Peyer's patch (tissue), 4 donors: ENCODE measurements at regions not wholly inside any gene's neighbourhood (a gene's known extent, or its start where the extent isn't known, plus 50 kb on each side); places are given as distances from the start of the nearest gene placed in this dataset.

ENCODE experiments used
- DNase-seq, 3 donors: peaks; one replicate each; pipeline ENCODE4 v3.0.0-alpha.2; 2017 to 2019
- H3K27ac ChIP-seq, 4 donors: fragments of 200-600 bp; sonication (generic); one replicate each; pipeline ENCODE4 v1.5.1; 2016 to 2019
- H3K27me3 ChIP-seq, 2 donors: fragments of 200-600 bp; sonication (generic); one replicate each; pipeline ENCODE4 v1.5.1; 2019
- H3K36me3 ChIP-seq, 3 donors: fragments of 200-600 bp; sonication (generic); one replicate each; pipeline ENCODE4 v1.5.1; 2016 to 2019
- H3K4me1 ChIP-seq, 4 donors: fragments of 200-600 bp; sonication (generic); one replicate each; pipeline ENCODE4 v1.5.1; 2016 to 2019
- H3K4me3 ChIP-seq, 4 donors: fragments of 200-600 bp; sonication (generic); 1 replicate in 3 of 4; 2 replicates in 1 of 4; pipeline ENCODE4 v1.5.1; 2016 to 2019; ENCODE audit warnings: mild to moderate bottlenecking in 1 of 4
- H3K9me3 ChIP-seq, 4 donors: fragments of 200-600 bp; sonication (generic); one replicate each; pipeline ENCODE4 v1.5.1; 2016 to 2019; ENCODE audit warnings: mild to moderate bottlenecking in 1 of 4
- POLR2A ChIP-seq, 2 donors: fragments of 450-650 bp; IDR thresholded peaks; one replicate each; pipeline ENCODE4 v1.5.1; 2017; ENCODE audit warnings: antibody characterized with exemption in 2 of 2, mild to moderate bottlenecking in 2 of 2, moderate library complexity in 2 of 2
- TF ChIP-seq, protein P1 (sequence below), 6 experiments: fragments of 450-650 bp in 4 of 6; fragments of 200-600 bp in 2 of 6; sonication (generic) in 1 of 6; IDR thresholded peaks; one replicate each; pipeline ENCODE4 v1.5.1; 2017 to 2019; ENCODE audit warnings: antibody characterized with exemption in 6 of 6, mild to moderate bottlenecking in 3 of 6, moderate library complexity in 1 of 6

DNA sequence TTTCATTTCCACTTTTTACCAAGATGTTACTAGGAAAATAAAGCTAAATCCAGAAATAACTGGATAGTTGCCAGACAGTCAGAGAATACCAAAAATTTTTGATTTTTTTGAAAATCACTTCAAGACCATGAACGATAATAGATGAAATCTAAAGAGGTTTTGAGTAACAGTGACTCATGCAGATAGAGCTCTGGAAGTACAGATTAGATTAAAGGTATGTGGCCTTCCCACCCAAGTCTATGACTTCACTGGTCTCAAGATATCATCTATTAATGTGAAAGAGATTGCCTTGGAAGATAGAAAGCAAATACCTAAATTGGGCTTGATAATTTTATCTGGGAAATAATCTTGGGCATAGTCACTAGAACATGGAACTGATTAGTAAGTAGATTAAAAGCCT, 415.9 kb downstream of the METTL15 start:
- peaks cover 0 to 11% (median 3%) of the 10 kb centered on the region in 4 donors for H3K9me3 ChIP-seq
- H3K4me3 ChIP-seq = no peak overlapping the region
- H3K27me3 ChIP-seq = no peaks in the 10 kb centered on the region
- TF ChIP-seq POLR2A (IDR thresholded peaks at IDR 0.05) = no peak
- TF ChIP-seq, protein P1, sequence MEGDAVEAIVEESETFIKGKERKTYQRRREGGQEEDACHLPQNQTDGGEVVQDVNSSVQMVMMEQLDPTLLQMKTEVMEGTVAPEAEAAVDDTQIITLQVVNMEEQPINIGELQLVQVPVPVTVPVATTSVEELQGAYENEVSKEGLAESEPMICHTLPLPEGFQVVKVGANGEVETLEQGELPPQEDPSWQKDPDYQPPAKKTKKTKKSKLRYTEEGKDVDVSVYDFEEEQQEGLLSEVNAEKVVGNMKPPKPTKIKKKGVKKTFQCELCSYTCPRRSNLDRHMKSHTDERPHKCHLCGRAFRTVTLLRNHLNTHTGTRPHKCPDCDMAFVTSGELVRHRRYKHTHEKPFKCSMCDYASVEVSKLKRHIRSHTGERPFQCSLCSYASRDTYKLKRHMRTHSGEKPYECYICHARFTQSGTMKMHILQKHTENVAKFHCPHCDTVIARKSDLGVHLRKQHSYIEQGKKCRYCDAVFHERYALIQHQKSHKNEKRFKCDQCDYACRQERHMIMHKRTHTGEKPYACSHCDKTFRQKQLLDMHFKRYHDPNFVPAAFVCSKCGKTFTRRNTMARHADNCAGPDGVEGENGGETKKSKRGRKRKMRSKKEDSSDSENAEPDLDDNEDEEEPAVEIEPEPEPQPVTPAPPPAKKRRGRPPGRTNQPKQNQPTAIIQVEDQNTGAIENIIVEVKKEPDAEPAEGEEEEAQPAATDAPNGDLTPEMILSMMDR (IDR thresholded peaks at IDR 0.05) = no peak
- no peaks in the 10 kb centered on the region for H3K36me3 ChIP-seq
- no peak overlapping the region for H3K27ac ChIP-seq
- DNase-seq = no peak
- H3K4me1 ChIP-seq = no peaks in the 10 kb centered on the region

DNA sequence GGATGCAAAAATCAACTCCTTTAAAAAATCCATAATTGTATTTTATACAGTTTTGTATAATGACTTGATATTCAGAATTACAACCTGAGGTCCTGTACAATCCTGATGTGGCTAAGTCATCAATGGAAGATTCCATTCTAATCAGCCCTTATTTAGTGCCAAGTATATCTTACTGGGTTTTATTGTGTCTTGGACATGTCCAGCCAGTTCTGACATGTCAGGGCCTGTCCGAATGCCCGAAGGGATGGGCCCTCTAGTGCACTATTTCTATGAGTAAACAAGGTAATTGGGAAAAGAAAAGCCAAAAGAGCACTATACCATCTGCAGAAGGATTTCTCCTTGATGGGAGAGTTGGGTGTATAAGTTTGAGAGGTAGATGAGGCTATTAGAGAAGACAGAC, 412.9 kb downstream of the METTL15 start:
- no peak for DNase-seq
- Histone ChIP-seq H3K36me3 (no peaks in the 10 kb centered on the region), H3K27ac (no peak overlapping the region), H3K9me3 (peaks cover 0 to 5% (median 2%) of the 10 kb centered on the region in 4 donors), H3K27me3 (no peaks in the 10 kb centered on the region), H3K4me1 (no peaks in the 10 kb centered on the region), H3K4me3 (no peak overlapping the region)
- TF ChIP-seq POLR2A (IDR thresholded peaks at IDR 0.05) = no peak
- TF ChIP-seq, protein P1 (IDR thresholded peaks at IDR 0.05) = no peak

DNA sequence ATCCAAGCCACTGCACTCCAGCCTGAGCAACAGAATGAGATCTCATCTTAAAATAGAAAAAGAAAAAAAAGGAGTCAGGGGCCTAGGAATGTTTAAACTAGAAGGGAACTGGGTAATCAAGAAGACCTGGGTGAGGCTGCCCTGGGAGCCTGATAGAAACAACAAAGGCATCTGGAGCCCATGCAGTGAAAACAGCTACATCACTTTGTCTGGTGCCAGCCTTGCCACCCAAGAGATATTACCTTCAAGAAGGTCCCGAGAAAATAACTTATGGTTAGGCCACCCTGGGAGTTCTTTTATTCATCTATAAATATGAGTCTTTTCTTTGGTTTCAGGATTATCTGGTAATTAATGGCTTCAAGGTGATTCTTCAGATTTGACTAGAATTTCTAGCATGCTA, 412.1 kb downstream of the METTL15 start:
- H3K9me3 ChIP-seq = no peaks in the 10 kb centered on the region
- H3K27ac ChIP-seq = no peak overlapping the region
- H3K27me3 ChIP-seq = no peaks in the 10 kb centered on the region
- no peaks in the 10 kb centered on the region for H3K36me3 ChIP-seq
- DNase-seq = no peak
- H3K4me1 ChIP-seq = no peaks in the 10 kb centered on the region
- no peak overlapping the region for H3K4me3 ChIP-seq
- no peak for TF ChIP-seq POLR2A (IDR thresholded peaks at IDR 0.05)
- TF ChIP-seq, protein P1 (IDR thresholded peaks at IDR 0.05) = no peak

DNA sequence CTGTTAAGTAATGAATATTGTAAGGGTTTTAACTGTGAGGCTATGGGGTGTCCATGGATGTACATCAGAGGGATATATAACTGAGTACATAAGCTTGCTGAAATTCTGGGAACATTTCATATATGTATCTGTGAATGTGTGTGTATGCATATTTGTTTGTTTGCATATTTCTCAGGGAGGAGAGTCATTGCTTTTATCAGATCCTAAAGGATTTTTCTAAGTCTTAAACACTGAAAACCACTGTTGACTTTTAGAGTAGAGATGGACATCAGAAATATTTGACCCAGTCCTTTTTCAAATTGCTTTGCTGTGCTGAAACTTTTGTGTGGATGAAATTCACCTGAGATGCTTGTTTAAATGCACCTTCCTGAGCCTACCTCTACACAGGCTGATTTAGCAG, 410.6 kb downstream of the METTL15 start:
- no peaks in the 10 kb centered on the region for H3K36me3 ChIP-seq
- H3K27ac ChIP-seq = no peak overlapping the region
- no peaks in the 10 kb centered on the region for H3K27me3 ChIP-seq
- TF ChIP-seq, protein P1 (IDR thresholded peaks at IDR 0.05) = no peak
- no peak for TF ChIP-seq POLR2A (IDR thresholded peaks at IDR 0.05)
- H3K4me3 ChIP-seq = no peak overlapping the region
- no peaks in the 10 kb centered on the region for H3K9me3 ChIP-seq
- no peak for DNase-seq
- H3K4me1 ChIP-seq = no peaks in the 10 kb centered on the region

DNA sequence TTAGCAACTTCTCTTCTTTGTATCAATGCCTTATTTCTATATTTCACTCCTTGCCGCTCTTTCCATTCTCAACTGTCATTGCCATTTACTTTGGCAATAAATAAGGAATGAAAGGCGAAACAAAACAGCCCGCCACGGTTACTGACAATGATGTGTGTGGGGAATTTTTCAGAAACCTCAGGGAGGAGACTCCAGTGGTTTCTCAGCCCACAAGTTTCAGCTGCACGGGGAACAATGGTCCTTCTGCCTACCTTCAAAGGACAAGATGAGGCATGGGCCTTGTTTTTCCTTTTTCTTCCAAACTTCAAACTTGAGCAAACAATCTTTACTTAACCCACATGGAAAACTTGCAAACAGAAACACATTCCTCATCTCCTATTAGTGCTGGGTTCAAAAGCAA, 409.4 kb downstream of the METTL15 start:
- TF ChIP-seq, protein P1 (IDR thresholded peaks at IDR 0.05) = no peak
- TF ChIP-seq POLR2A (IDR thresholded peaks at IDR 0.05) = no peak
- H3K4me1 ChIP-seq = no peaks in the 10 kb centered on the region
- H3K27me3 ChIP-seq = no peaks in the 10 kb centered on the region
- DNase-seq = no peak
- no peaks in the 10 kb centered on the region for H3K36me3 ChIP-seq
- H3K4me3 ChIP-seq = no peak overlapping the region
- H3K9me3 ChIP-seq = no peaks in the 10 kb centered on the region
- no peak overlapping the region for H3K27ac ChIP-seq

DNA sequence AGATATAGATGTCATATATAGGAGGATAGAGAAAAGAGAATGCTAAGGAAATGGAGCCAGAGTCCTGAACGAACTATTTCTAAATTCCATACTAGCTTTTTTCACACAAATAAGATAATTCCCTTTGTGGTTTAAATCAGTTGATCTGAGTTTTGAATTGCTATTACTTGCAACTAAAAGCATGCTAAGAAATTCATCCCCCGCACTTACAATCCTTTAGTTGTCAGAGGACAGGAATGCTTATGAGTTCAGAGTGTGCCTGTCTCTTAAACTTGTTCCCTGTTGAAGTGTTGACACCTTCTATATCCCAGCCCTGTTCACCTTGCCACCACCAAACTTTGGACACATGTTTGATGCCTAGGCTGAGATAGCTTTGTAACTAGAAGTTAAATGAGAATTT, 406.2 kb downstream of the METTL15 start:
- H3K4me1 ChIP-seq = no peaks in the 10 kb centered on the region
- no peaks in the 10 kb centered on the region for H3K27me3 ChIP-seq
- H3K36me3 ChIP-seq = no peaks in the 10 kb centered on the region
- no peak for TF ChIP-seq POLR2A (IDR thresholded peaks at IDR 0.05)
- TF ChIP-seq, protein P1 (IDR thresholded peaks at IDR 0.05) = no peak
- no peak overlapping the region for H3K4me3 ChIP-seq
- H3K27ac ChIP-seq = no peak overlapping the region
- no peaks in the 10 kb centered on the region for H3K9me3 ChIP-seq
- no peak for DNase-seq
